ENCODE measurements at regions not wholly inside any gene's neighbourhood (a gene's known extent, or its start where the extent isn't known, plus 50 kb on each side); places are given as distances from the start of the nearest gene placed in this dataset.

DNA sequence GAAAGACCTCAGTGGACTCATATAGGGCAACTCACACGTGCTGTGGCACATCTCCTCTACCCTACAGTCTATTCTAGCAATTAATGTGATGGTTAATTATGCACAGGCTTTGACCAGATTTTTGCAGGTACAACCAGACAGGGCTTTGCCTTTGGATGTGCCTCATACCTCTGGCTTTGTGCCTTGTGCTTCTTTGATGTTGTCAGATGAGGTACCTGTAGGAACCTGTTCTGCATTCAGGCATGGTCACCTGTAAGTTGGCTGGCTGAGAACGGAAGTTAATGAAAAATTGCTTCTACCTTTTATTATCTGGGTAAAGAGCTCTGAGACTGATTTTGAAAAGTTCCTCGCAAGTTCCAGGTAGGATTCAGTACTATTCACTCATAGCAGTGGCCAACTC is 462.9 kb upstream of the ZFHX3 start:
- DNase-seq: no peak

DNA sequence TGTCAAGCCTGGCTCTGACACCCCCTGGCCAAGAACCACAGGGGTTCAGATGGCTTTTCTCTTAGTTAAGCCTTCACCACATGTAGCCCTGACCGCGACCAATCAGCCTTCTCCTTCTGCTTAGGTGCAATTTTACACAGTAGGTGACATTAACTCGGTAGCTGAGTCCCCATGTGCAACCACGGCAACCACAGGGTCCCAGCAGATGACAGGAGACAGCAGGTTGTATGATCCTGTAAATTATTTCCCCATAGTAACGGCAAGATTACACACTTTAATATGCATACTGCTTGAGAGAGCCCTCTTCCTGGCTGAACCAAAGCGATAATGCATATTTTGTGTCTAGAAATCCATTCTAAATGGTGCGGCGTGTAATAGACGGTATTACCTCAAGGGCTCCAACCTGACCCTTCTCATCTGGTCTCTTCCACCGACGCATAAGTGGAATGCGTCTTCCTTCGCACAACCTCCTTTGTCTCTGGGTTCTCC is 458.7 kb upstream of the ZFHX3 start:
- DNase-seq: no peak

DNA sequence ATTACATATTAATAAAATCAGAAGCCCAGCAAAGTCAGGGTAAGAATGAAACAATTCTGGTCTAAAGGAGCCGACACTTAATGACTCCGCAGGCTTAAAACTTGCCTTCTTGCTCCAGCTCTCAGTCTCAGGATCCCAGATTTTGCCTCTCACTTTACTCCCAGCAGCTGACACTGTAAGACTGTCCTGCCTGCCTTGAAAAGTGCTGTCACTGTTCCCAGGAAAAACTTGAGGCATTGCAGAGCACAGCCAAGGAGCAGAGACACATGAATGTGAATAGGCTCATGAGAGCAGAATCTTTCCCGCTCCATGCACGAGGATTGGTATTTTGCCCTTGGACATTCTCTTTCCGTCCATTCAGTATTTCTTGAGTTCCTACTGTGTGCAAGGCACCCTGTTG is 457.6 kb upstream of the ZFHX3 start:
- no peak for DNase-seq

DNA sequence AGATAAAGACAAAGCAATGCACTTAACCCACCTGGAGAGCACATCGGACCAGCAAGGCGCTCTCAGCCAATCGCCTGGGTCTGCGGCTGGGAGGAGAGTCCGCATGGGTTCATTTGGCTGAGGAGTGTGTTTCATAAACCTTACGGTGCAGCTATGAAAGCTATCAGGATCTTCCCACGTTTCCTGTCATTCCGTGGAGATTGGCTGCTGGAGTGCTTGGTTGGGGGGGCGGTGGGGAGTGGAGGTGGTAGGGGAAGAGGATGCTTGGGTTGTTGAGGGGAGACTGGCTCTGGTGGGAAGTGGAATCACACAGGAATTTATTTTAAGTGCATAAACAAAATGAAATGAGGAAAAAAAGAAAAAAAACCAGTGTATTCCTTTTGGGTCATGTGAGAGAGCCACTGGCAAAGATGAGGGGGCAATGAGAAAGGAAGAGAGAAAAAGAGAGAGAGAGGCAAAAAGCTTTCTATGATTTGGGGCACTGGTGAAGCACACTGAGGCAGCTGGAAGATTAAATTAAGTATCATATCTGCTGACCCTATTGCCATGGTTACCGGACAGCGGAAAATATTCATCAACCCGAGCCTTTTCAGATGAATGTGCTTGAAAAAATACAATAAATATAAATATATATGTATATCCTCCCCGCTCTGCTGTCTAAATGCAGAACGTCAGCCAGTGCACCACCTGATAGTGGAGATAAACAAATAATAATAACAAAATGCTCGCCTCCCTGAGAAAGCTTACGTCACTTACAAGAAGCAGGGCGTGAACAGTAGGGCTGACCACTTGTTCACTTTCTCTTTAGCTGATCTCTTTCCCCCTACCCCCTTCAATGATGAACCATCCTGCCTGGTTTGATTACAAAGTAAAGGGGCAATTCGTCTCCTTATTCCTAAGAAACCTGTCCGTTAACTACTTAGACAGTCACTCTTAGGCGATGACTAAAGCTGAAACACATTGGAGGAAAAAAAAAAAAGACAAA is 457.0 kb upstream of the ZFHX3 start:
- DNase-seq: no peak

DNA sequence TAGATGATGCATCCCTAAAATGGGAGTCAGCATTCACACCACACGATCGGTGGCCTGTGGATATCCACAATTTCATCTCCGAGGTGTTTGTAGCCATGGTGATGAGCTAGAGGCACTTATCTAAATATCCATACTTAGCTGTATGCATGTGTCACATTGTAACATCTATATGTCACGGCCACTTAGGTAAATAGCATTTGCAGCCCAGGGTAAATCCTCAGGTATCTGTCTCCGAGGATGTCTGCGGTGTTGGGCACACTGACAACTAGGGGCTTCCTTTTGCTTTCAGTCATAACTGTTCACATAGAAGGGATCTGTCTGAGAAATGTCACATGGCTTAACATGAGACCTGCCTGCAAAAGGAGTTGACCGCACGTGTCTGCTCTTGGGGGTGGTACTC is 455.2 kb upstream of the ZFHX3 start:
- DNase-seq: no peak

DNA sequence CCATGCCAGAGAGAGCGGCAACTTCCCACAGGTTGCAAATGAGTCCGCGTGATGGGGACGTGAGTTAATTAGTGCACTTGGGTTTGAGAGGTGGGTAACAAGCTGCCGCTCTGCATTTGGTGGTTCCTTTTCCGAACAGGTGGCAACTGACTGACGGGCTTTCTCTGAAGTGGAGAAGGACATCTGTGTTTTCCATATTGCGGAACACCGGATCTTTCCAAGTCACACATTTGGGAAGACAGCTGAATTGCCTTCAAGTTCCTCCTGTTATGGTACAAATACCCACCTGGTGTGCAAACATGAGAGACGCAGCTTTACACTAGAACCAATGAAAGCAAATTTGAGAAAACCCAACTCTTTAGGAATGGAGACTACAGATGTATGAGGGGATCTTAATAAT is 451.3 kb upstream of the ZFHX3 start:
- no peak for DNase-seq

DNA sequence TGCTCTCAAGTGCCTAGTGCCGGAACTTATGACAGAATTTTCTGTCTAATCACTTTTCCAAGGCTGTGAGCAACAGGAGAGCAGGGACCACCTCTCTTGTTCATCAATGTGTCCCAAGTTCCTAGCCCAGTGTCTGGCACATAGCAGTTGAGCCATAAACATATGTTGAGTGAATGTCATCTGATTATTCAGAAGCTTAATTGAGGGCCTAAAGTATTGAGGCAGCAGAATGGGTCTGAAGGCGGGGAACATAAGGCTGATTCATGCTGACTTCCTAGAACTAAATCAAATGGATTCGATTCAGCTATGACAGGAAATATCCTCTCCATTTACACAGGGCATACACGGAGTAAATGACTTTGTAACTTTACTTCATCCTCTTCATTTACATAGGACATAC is 438.0 kb upstream of the ZFHX3 start:
- DNase-seq: no peak

DNA sequence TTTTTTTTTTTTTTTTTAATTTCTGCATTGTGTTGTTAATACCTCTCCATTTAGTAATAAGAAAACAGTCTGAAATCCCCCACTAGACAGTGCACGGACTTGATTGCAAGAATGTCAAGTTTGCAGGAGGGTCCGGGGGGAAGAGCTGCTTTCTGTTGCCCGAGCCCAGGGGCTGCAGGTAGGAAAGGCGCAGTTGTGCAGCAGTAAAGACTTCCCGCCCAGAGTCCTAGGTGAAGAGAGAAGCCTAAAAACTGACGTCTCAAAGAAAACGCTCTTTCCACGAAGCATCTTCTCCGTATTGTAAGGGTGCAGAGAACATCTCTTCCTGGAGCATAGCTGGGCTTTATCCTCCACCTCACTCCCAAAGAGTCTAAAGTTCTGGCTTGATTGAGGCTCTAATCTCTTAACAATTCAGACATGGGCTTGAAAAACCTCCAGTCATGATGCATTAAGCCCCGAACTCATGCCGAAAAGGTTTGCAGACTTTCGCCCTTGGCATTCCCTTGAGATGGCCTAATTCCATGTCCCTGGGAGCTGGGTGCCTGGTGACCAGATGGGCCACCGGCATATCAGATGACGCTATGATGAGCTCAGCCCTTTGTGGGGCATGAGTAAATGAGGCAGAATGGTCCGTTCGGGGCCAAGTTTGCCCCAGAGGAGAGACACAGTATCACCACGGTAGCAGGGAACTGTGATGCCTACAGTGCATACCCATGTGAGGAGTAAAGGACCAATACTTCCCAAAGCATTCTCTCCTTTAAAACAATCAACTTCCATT is 436.2 kb upstream of the ZFHX3 start:
- no peak for DNase-seq

DNA sequence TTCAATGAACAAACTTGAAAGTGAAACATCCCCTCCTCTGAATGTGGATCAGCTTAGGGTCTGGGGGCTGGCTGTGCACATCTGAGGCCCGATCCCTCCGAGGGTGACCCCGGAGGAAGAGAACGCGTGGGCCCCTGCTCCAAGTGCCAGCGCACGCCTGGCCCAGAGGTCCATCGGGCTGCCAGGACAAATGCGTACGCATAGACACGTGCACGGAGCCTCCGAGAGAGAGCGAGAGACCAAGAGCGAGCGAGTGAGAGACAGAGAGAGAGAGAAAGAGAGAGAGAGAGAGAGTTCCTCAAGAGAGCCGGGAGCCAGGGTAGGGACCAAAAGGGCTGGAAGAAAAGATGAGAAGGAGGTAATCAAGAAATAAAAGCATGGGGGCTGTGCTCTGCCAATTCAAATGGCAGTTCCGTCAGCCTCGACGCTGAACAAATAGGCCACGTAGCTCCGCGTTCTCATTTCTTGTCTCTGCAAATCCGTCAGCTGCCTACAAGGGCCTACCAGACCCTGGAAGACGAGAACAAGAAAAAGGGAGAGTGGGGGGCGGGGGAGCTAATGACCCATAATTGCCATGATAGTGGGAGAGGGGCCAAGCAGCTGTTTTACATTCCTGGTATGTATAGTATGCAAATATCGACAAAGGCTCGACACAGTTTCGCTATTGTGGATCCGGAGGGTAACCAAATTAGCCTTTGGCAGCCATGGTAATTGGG is 435.3 kb upstream of the ZFHX3 start:
- no peak for DNase-seq

DNA sequence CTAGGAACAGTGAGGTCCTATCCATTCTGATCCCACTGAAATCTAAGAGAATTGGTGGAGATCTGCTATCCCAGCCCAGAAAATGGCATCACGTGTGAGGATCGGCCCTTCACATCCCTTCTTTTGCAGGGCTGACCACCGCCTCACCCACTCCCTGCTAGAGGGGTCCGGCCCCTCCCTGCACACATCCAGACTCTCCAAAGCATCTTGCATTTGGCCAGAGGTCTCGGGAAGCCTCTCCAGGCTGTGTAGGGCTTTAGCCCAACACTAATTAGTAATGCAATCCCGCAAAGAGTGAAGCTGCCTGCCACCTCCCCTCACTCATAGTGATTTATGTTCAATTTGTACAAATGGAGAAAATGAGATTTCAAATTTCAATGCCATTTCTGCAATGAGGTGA is 434.4 kb upstream of the ZFHX3 start:
- no peak for DNase-seq

DNA sequence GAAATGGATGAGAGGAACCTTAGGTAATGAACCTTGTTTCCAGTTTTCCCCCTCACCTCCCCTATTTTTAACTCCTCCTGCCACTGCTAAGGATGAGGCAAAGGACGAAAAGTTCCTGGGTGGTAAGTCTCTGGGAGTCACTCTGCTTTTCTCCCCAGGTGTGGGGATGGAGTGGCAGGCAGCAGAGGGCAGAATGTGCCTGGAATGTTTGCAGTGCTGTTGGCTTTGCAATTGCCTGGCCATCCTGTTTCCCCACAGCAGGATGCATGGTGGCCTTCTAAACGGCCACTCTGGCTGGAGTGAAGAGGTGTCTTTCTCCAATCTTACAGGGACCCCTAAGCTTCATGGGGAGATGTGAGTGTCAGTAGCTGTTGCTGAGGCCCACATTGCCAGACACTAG is 432.5 kb upstream of the ZFHX3 start:
- DNase-seq: no peak

DNA sequence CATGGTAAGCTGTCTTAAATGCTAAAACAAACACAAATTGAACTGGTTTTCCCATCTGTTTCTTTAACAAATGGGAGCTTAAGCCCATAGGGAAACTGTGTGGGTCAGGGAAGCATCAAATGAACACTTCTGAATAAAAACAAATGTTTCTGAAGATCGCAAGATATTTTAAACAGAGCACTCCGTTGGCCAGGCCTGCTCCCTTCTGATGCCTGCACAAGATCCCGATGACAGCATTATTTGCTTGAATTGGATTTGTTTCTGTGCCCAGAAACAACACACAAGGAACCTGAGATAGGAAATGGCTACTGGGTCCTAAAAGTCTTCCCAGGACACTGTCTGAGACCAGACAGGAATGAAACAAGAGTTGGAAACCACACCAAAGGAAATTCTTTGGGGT is 425.8 kb upstream of the ZFHX3 start:
- DNase-seq: no peak

DNA sequence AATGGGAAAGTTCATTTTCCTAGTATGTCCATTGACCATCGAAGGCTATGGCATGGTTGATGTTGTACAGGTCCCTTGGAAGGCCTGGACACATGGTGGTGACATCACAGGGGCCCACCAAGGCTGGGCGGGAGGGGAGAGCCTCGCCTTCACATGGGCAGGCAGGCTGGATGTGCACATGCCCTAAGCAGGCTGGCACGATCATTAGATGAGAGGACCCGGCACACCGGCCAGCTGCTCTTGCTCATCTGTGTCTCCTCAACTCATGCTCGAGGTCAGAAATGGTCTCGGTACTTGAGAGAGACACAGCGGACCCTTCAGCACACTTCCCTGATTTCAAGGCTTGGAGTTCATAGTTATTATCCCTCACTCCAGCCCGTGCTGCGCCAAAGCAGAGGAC is 416.9 kb upstream of the ZFHX3 start:
- DNase-seq: no peak

DNA sequence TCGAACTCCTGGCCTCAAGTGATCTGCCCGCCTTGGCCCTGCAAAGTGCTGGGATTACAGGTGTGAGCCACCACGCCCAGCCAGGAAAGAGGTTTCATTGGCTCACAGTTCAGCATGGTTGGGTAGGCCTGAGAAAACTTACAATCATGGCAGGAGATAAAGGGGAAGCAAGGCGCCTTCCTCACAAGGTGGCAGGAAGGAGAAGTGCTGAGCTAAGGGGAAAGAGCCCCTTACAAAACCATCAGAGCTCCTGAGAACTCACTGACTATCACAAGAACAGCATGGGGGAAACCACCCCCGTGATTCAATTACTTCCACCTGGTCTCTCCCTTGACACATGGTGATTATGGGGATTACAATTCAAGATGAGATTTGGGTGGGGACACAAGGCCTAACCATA is 411.7 kb upstream of the ZFHX3 start:
- DNase-seq: no peak

DNA sequence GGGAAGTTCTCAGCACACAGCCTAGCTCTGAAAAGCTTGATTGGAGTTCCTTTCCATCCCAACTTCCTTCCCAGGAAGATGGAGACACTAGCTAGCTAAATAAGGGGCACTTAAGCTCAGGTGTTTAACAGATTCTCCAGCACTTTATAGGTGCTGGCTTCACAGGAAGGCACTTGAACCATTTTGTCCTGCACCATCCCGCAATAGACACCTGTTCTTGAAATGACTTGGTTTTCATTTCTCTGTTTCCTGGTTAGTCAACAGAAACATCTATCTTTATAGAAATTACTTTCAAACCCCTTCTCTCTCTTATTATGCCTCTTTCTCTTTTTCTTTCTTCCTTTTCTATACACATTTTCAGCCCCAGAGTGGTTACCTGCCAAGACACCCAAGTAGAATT is 409.9 kb upstream of the ZFHX3 start:
- DNase-seq: no peak

DNA sequence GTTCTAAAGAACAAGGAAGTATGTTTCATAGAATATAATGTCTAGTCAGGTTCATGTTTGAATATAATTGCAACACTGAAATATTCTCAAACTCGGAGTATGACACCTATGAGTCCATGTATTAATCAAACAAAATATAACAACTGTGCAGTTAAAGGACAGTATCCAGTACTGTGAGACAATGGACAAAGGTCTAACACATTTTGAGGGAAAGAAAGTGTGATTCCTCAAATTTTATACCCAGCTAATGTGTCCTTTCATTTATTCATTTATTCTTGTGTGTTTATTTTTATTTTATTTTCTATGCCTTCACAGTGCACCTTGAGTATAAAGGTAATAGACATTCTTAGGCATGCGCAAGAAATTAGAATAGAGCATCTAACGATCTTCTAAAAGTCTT is 401.0 kb upstream of the ZFHX3 start:
- DNase-seq: no peak

DNA sequence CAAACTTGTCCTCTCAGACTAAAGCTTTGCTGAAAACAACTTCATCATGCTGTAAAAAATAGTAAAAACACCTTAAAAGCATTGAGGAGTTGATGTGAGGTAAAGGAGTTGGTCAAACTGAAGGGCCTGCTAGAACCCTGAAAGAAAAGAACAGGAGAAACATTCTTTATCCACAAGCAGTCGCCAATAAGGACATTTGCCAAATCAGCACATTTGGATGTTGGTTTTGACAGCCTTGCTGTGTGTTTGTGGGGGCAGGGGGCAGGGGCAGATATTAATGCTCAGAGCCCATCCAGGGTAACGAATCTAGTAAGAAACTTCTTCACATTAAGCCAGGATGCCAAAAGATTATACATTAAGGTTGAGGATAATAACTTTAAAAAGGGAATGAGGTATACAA is 399.9 kb upstream of the ZFHX3 start:
- no peak for DNase-seq

DNA sequence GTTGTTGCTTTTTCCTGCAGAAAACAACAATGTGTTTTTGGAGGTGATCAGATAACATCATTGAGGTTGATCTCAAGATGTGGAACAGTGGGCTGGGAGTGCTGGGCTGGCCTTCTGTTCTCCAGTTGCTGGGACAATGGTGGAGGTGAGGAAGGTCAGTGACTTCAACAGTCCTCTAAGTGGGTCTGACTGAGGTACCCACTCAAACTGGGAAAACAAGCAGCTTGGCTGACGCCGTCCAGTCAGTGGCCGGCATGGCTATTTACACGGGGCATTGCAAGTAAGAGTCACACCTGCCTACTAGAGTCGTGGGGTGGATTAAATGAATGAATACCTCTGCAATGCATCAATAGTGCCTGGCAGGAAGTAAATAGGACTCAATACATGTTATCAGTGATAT is 386.7 kb upstream of the ZFHX3 start:
- DNase-seq: no peak

DNA sequence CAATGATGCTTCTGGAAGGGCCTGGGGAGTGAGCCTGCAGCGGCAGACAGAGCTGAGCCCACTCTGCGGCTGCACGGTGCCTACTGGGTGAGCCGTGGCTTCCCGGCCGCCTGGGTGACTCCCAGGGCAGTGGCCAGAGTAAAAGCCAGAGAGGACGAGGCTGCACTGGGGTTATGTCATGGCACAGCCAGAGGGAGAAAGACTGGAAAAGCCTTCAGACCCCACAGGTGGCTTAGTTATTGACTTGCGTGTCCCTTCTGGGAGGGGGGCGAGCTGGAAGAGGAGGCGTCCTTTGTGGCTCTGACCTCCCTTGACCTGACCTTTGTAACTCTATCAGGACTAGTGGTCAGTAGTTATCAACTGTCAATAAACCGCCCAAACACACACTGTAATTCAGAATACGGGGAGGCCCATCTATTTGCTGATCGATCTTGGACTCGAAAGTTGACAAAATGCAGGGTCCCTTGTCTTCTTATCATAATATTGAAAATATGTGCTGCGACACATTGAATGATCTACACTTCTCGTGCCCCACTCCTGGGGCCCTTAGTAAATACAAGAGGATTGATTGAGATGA is 385.9 kb upstream of the ZFHX3 start:
- DNase-seq: no peak

DNA sequence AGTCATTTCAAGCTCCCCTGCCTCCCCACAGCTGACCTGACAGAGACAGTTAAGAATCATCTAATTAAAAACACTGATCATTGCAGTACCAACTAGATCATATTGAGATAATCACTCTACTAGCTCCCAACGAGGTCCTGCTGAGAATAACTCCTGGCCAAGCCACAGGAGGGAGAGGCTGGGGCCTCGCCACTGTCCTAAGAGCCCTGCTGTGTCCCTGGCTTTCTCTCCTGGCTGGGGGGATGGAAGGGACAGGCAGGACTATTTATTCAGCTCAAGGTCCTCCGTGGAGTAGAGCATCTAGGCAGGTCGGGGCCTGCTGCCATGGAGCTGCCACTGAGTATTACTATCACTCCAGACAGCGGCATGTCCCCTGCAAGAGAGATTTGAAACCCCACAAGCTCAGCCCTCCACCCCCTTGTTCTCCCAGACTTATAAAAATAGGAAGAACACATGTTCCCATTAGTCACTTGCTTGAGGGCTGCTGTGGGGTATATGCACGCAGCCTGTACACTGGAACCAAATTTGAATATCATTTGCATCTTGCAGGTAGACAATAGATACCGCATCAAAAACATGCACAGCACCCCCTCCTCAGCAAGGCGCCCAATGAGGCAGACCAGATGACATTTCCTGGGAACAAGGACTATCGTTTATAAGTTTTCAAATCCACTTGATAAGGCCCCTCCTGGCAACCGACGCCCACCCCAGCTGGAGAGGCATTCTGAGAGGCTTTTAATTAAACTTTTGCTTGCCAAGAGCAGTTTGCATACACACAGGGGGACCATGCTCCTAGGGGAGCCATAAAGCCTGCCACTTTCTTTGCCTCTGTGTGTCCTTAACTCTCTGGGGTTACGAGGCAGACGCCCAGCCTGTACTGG is 385.2 kb upstream of the ZFHX3 start:
- DNase-seq: no peak

DNA sequence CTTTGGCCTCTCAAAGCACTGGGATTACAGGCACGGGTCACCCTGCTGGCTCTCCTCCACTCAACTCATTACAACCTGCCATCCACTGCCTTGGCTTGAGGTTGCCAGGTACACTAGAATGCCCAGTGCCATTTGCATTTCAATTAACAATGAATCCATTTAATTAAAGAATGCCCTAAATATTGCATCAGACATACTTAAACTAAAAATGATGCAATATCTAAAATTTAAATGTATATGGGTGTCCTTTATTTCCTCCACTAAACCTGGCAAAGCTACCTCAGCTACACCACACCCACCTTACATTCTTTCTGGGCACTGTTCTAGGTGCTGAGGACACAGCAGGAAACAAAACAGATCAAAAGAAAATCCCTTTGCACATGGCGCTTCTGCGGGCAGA is 382.2 kb upstream of the ZFHX3 start:
- no peak for DNase-seq

DNA sequence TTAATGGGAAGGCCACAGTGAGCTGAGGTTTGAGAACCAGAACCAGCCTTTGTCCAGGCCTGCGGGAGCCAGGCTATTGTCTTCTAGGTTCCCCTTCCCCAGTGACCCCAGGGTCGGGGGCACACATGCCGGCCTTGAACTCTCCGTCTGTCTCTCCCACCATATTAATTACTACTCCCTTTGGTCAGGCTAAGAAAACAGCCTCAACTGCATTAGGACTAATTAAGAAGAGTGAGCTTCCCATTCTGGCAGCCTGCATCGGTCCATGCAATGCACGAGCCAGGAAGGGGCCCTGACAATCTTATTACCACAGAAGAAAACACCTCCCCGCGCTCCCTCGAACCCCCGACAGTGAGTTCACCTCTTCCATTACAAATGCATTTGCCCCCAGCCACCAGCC is 380.2 kb upstream of the ZFHX3 start:
- DNase-seq: no peak

Measured in activated CD4-positive, alpha-beta T cell treated with anti-CD3 and anti-CD28 coated beads, Interleukin-2, amount 50 U/mL, for 4 hours (primary cell).